ENCODE measurements at regions not wholly inside any gene's neighbourhood (a gene's known extent, or its start where the extent isn't known, plus 50 kb on each side); places are given as distances from the start of the nearest gene placed in this dataset.

GRCh38 chr3:139226731-139227130 lies 117.1 kb upstream of the MRPS22 start:
- BruUV-seq (replicated peaks), result no TSS peak
- TF ChIP-seq, protein P1, sequence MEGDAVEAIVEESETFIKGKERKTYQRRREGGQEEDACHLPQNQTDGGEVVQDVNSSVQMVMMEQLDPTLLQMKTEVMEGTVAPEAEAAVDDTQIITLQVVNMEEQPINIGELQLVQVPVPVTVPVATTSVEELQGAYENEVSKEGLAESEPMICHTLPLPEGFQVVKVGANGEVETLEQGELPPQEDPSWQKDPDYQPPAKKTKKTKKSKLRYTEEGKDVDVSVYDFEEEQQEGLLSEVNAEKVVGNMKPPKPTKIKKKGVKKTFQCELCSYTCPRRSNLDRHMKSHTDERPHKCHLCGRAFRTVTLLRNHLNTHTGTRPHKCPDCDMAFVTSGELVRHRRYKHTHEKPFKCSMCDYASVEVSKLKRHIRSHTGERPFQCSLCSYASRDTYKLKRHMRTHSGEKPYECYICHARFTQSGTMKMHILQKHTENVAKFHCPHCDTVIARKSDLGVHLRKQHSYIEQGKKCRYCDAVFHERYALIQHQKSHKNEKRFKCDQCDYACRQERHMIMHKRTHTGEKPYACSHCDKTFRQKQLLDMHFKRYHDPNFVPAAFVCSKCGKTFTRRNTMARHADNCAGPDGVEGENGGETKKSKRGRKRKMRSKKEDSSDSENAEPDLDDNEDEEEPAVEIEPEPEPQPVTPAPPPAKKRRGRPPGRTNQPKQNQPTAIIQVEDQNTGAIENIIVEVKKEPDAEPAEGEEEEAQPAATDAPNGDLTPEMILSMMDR (conservative IDR thresholded peaks at IDR 0.05), result no peak
- TF ChIP-seq EZH2 (IDR thresholded peaks at IDR 0.05; ENCODE audit: low read depth), result no peak
- H3K4me3 ChIP-seq, result no peak overlapping the region
- no peak overlapping the region for H3K4me2 ChIP-seq
- CTCF ChIA-PET, result no interaction called here
- H2AFZ ChIP-seq, result no peak overlapping the region
- POLR2A ChIA-PET (ENCODE audit: unreplicated experiment), result no interaction called here
- no peaks in the 10 kb centered on the region for H3K9me2 ChIP-seq (ENCODE audit: insufficient read depth)
- DNase-seq, result no peak
- H4K20me1 ChIP-seq (ENCODE audit: insufficient read depth), result no peaks in the 10 kb centered on the region
- no peaks in the 10 kb centered on the region for H3K79me2 ChIP-seq (ENCODE audit: low read depth)
- no peaks in the 10 kb centered on the region for H3K9me3 ChIP-seq (ENCODE audit: insufficient read depth, low read depth)
- H3K27ac ChIP-seq, result no peak overlapping the region
- no peaks in the 10 kb centered on the region for H3K27me3 ChIP-seq (ENCODE audit: insufficient read depth, low read depth)
- no peaks in the 10 kb centered on the region for H3K36me3 ChIP-seq (ENCODE audit: low read depth)
- no peaks in the 10 kb centered on the region for H3F3A ChIP-seq (ENCODE audit: insufficient read depth, low read depth)
- H3K4me1 ChIP-seq (replicated peaks; ENCODE audit: insufficient read depth), result no peaks in the 10 kb centered on the region
- intact Hi-C loops (cut with micrococcal nuclease; ENCODE audit: unreplicated experiment), result no loop called here

DNA sequence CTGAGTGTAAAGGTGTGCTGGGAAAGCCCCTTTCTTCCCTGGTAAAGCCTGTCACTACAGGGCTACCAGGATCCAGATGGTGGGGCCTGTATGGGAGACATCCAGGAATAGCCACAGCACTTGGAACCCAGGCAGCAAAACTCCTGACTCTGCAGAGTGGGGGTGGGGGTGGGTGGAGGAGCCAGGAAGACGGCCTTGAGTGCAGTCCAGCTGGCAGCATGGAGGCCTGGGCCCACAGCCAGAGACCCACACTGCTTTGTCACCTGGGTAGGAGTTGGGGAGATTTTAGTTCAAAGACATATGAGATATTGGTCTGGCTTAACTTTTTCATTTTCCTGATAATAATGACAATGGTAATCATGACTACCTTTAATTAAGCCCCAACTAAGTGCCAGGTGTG lies 116.7 kb upstream of the MRPS22 start:
- no peak overlapping the region for H3K27ac ChIP-seq
- H3K4me1 ChIP-seq (replicated peaks; ENCODE audit: insufficient read depth), result no peaks in the 10 kb centered on the region
- no peaks in the 10 kb centered on the region for H4K20me1 ChIP-seq (ENCODE audit: insufficient read depth)
- H3F3A ChIP-seq (ENCODE audit: insufficient read depth, low read depth), result no peaks in the 10 kb centered on the region
- H2AFZ ChIP-seq, result no peak overlapping the region
- no peak overlapping the region for H3K4me2 ChIP-seq
- H3K9me2 ChIP-seq (ENCODE audit: insufficient read depth), result no peaks in the 10 kb centered on the region
- no peak for DNase-seq
- intact Hi-C loops (cut with micrococcal nuclease; ENCODE audit: unreplicated experiment), result no loop called here
- H3K27me3 ChIP-seq (ENCODE audit: insufficient read depth, low read depth), result no peaks in the 10 kb centered on the region
- POLR2A ChIA-PET (ENCODE audit: unreplicated experiment), result no interaction called here
- no peaks in the 10 kb centered on the region for H3K79me2 ChIP-seq (ENCODE audit: low read depth)
- no peaks in the 10 kb centered on the region for H3K36me3 ChIP-seq (ENCODE audit: low read depth)
- no peaks in the 10 kb centered on the region for H3K9me3 ChIP-seq (ENCODE audit: insufficient read depth, low read depth)
- no TSS peak for BruUV-seq (replicated peaks)
- no peak overlapping the region for H3K4me3 ChIP-seq
- CTCF ChIA-PET, result no interaction called here
- TF ChIP-seq, protein P1 (conservative IDR thresholded peaks at IDR 0.05), result no peak
- TF ChIP-seq EZH2 (IDR thresholded peaks at IDR 0.05; ENCODE audit: low read depth), result no peak

- Histone ChIP-seq H2AFZ (no peak overlapping the region), H4K20me1 (ENCODE audit: insufficient read depth) (no peaks in the 10 kb centered on the region), H3K9me3 (ENCODE audit: insufficient read depth, low read depth) (no peaks in the 10 kb centered on the region), H3K27me3 (ENCODE audit: insufficient read depth, low read depth) (no peaks in the 10 kb centered on the region), H3K79me2 (ENCODE audit: low read depth) (no peaks in the 10 kb centered on the region), H3K36me3 (ENCODE audit: low read depth) (no peaks in the 10 kb centered on the region), H3K4me3 (no peak overlapping the region), H3K9me2 (ENCODE audit: insufficient read depth) (no peaks in the 10 kb centered on the region), H3K4me2 (no peak overlapping the region), H3F3A (ENCODE audit: insufficient read depth, low read depth) (no peaks in the 10 kb centered on the region), H3K4me1 (replicated peaks; ENCODE audit: insufficient read depth) (no peaks in the 10 kb centered on the region), H3K27ac (no peak overlapping the region)
- TF ChIP-seq, protein P1 (conservative IDR thresholded peaks at IDR 0.05), result no peak
- no peak for TF ChIP-seq EZH2 (IDR thresholded peaks at IDR 0.05; ENCODE audit: low read depth)
- DNase-seq, result no peak
- ChIA-PET CTCF (no interaction called here), POLR2A (ENCODE audit: unreplicated experiment) (no interaction called here)
- intact Hi-C loops (cut with micrococcal nuclease; ENCODE audit: unreplicated experiment), result no loop called here
- BruUV-seq (replicated peaks), result no TSS peak
Measured at GRCh38 chr3:139227827-139228226, 116.0 kb upstream of the MRPS22 start.

All from PC-9 (cell line).